ENCODE measurements at regions not wholly inside any gene's neighbourhood (a gene's known extent, or its start where the extent isn't known, plus 50 kb on each side); places are given as distances from the start of the nearest gene placed in this dataset.

GRCh38 chr2:61660511-61661388 is 122.6 kb upstream of the XPO1 start:
- CTCF ChIA-PET (ENCODE audit: partially characterized antibody) = interaction anchor here (0.5 to 3.3 kb wide), 8 partner anchors 11 to 187 kb away, joined by 3 to 10 read pairs (median 5); no protein-coding TSS in a partner anchor
- 81% methylated on average over 4 of the region's 4 CpGs; no CpG with 5 or more reads in 1 of the 2 experiments for WGBS, 2 experiments (ENCODE audit: extremely low coverage in 1 of 2, insufficient coverage in 1 of 2, insufficient read length in 1 of 2, insufficient replicate concordance in 2 of 2, low coverage in 1 of 2, low lambda C conversion rate in 2 of 2, missing lambda C conversion rate in 1 of 2)
- POLR2A ChIA-PET (ENCODE audit: partially characterized antibody) = interaction anchor here (0.8 to 1.4 kb wide), 2 partner anchors 123 to 132 kb away, joined by 3 to 4 read pairs; partner anchors contain the start of gene XPO1
- TF ChIP-seq CHD2 (IDR thresholded peaks at IDR 0.05; ENCODE audit: low read length) (no peak), SIRT6 (IDR thresholded peaks at IDR 0.05; ENCODE audit: low read length) (no peak), BACH1 (IDR thresholded peaks at IDR 0.05; ENCODE audit: low read length) (no peak), KDM5A (IDR thresholded peaks at IDR 0.05; ENCODE audit: low read length) (no peak), CHD1 (IDR thresholded peaks at IDR 0.05; ENCODE audit: low read depth, low read length) (no peak), TAF1 (IDR thresholded peaks at IDR 0.05; ENCODE audit: low read depth, low read length) (no peak), KDM4A (IDR thresholded peaks at IDR 0.05; ENCODE audit: low read depth, low read length, severe bottlenecking) (no peak), CTBP2 (IDR thresholded peaks at IDR 0.05; ENCODE audit: borderline replicate concordance, insufficient read depth, insufficient read length, low read length) (no peak), ZNF274 (IDR thresholded peaks at IDR 0.05; ENCODE audit: borderline replicate concordance, extremely low read depth, low read length) (no peak), KDM1A (IDR thresholded peaks at IDR 0.05; ENCODE audit: borderline replicate concordance, low read length) (no peak), SP4 (IDR thresholded peaks at IDR 0.05; ENCODE audit: low read length) (no peak)
- TF ChIP-seq, protein P1, sequence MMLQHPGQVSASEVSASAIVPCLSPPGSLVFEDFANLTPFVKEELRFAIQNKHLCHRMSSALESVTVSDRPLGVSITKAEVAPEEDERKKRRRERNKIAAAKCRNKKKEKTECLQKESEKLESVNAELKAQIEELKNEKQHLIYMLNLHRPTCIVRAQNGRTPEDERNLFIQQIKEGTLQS (IDR thresholded peaks at IDR 0.05; ENCODE audit: insufficient read depth, low read depth, low read length) = no peak

More at GRCh38 chr2:61660511-61661388, 122.6 kb upstream of the XPO1 start:
- no peak overlapping the region for H3K23ac ChIP-seq (ENCODE audit: insufficient read length)
- no peak overlapping the region; a peak in 1 of 7 replicates for H3K9ac ChIP-seq (replicated peaks in 1 of 4; ENCODE audit: extremely low read depth in 1 of 4, low read depth in 3 of 4, low read length in 3 of 4)
- H4K8ac ChIP-seq (ENCODE audit: extremely low read depth, insufficient read depth, low read length) = no peak overlapping the region
- no peaks in the 10 kb centered on the region for H4K20me1 ChIP-seq (replicated peaks in 1 of 2; ENCODE audit: control insufficient read depth in 1 of 2, insufficient read depth in 2 of 2, low read length in 2 of 2)
- DNase-seq (ENCODE audit: low read depth in 1 of 2, low spot score in 2 of 2) = no peak
- no peak overlapping the region for H3K56ac ChIP-seq (replicated peaks; ENCODE audit: insufficient read length, low read depth, low read length)
- peak overlapping the region; percentile 88 for H2AFZ ChIP-seq (ENCODE audit: low read length)
- H2BK120ac ChIP-seq (replicated peaks; ENCODE audit: low read depth, low read length) = no peak overlapping the region
- no peak overlapping the region for H3K18ac ChIP-seq (ENCODE audit: extremely low read depth, low read length)
- H3K4me3 ChIP-seq (ENCODE audit: extremely low read depth in 1 of 4, insufficient read depth in 2 of 4, low read depth in 3 of 4, low read length in 4 of 4) = no peak overlapping the region
- H2BK20ac ChIP-seq (ENCODE audit: low read length) = no peak overlapping the region
- no peak overlapping the region for H4K91ac ChIP-seq (replicated peaks; ENCODE audit: insufficient read length, low read length)
- H3K9me3 ChIP-seq (ENCODE audit: insufficient read depth in 2 of 2, low read depth in 1 of 2, low read length in 1 of 2) = no peaks in the 10 kb centered on the region
- H2BK5ac ChIP-seq (ENCODE audit: low read depth, low read length) = no peak overlapping the region
- no peak overlapping the region for H3K4me2 ChIP-seq (ENCODE audit: insufficient read depth in 1 of 2, low read depth in 2 of 2, low read length in 2 of 2)
- H3K23me2 ChIP-seq (ENCODE audit: low read depth, low read length) = no peaks in the 10 kb centered on the region
- no peak overlapping the region for H2AK5ac ChIP-seq (ENCODE audit: low read depth, low read length)
- no peaks in the 10 kb centered on the region for H3K27me3 ChIP-seq (replicated peaks in 1 of 4; ENCODE audit: control insufficient read depth in 3 of 4, extremely low read depth in 1 of 4, insufficient read depth in 3 of 4, low read length in 3 of 4)
- H3K36me3 ChIP-seq (ENCODE audit: control insufficient read depth in 2 of 4, insufficient read depth in 4 of 4, low read length in 3 of 4) = no peaks in the 10 kb centered on the region
- no peak overlapping the region for H2BK15ac ChIP-seq (ENCODE audit: low read length)
- no peak overlapping the region for H2BK12ac ChIP-seq (ENCODE audit: low read depth, low read length)
- FAIRE-seq = no peak
- H3K4me1 ChIP-seq (replicated peaks in 1 of 4; ENCODE audit: control insufficient read depth in 3 of 4, insufficient read depth in 4 of 4, low read length in 3 of 4) = no peaks in the 10 kb centered on the region; a peak in 1 of 7 replicates
- no peak overlapping the region for H3K4ac ChIP-seq (replicated peaks; ENCODE audit: insufficient read length, low read depth, low read length)
- H3K79me1 ChIP-seq (ENCODE audit: low read depth, low read length) = no peaks in the 10 kb centered on the region; the same call in 1 of the 2 replicates
- no peak overlapping the region for H3K27ac ChIP-seq (ENCODE audit: low read depth, low read length)
- no peak overlapping the region for H4K5ac ChIP-seq (ENCODE audit: insufficient read length, low read depth, low read length)
- H3K79me2 ChIP-seq (ENCODE audit: control insufficient read depth in 1 of 2, insufficient read depth in 2 of 2, low read length in 2 of 2) = no peaks in the 10 kb centered on the region
- no peak overlapping the region for H3K14ac ChIP-seq (ENCODE audit: insufficient read length)

Measured in H1 (cell line).